UCSD-AML1 (cell line): ENCODE measurements at regions not wholly inside any gene's neighbourhood (a gene's known extent, or its start where the extent isn't known, plus 50 kb on each side); places are given as distances from the start of the nearest gene placed in this dataset.

ENCODE experiments used
- DNase-seq: peaks from one replicate; lab custom pipeline; 2025; ENCODE audit not compliant: unreplicated experiment; lab: John Stamatoyannopoulos, UW

GRCh38 chr2:21486445-21486844 lies 362.7 kb downstream of the TDRD15 start:
- DNase-seq, result no peak

- no peak for DNase-seq
Measured at GRCh38 chr2:21489080-21489479, 365.3 kb downstream of the TDRD15 start.

GRCh38 chr2:21498016-21498415 lies 374.2 kb downstream of the TDRD15 start:
- no peak for DNase-seq

DNA sequence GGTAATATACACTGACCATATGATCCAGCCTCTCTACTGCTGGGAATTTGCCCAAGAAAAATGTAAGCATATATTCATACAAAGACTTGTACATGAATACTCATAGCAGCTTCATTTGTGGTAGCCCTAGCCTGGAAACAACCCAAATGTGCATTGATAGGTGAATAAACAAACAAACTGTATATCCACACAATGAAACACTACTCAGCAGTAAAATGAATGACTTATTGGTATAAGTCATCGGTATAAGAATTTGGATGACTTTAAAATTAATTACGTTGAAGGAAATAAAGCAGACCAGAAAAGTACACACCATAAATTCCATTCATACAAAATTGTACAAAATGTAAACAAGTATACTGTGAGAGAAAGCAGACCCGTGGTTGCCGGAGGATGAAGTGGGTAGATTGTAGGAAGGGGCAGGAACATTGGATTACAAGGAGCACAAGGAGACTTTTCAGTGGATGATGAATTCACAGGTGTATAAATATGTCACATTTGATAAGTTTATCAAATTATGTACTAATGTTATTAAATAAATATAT lies 376.7 kb downstream of the TDRD15 start:
- DNase-seq, result no peak

- DNase-seq, result no peak
Measured at GRCh38 chr2:21501376-21502027, 377.7 kb downstream of the TDRD15 start.

DNA sequence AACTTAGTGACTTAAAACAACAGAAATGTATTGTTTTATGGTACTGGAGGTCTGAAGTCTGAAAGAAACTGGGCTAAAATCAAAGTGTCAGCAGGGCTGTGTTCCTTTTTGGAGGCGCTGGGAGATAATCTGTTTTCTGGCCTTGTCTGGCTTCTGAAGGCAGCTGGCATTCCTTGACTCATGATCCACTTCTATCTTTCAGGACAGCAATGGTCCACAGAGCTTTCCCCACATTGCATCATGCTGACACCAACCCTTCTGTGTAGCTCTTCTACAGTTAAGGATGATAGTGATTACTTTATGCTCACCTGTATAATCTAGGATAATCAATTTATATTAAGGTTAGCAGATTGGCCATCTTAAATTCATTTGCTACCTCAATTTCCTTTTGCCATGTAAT lies 392.1 kb downstream of the TDRD15 start:
- no peak for DNase-seq

- DNase-seq, result no peak
Measured at GRCh38 chr2:21519412-21519811, 395.6 kb downstream of the TDRD15 start.

DNA sequence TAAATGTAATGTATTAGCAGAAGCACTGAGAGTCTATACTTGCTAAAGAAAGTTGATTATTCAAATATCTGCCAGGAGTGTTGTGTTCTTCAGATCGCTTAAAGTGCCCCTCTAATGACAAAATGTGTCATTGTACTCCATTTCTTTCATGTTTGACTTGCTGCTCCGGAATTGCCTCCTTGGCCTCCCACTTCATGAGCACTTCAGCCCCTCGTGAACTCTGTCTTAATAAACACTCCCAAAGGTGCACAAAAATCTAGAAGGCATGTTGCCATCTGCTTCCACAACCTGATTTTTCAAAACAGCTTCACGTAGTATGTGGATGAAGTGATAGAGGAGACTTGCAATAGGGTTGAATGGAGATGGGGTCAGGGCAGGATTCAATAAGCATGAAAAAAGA lies 396.1 kb downstream of the TDRD15 start:
- DNase-seq, result no peak

- DNase-seq, result no peak
Measured at GRCh38 chr2:21535826-21536225, 412.1 kb downstream of the TDRD15 start.

- DNase-seq, result no peak
Measured at GRCh38 chr2:21539685-21540084, 415.9 kb downstream of the TDRD15 start.

DNA sequence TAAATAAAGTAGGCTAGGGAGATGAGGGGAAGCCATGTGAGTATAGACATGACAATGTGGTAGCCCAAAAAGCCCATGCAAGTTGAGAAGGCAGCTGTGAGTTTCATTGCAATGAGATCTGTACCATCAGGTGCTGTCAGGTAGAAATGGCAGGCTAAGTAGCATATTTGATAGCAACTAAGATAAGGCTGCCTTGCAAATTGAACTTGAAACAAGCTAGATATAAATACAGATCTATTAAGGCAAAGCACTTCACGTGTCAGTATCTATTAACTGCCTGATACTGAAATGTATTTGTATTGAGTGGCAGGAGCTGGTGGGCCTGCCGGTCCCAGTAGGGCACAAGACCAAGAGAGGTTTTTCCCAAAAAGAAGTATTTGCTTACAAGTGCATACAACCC lies 419.9 kb downstream of the TDRD15 start:
- no peak for DNase-seq

GRCh38 chr2:21544392-21544791 lies 420.6 kb downstream of the TDRD15 start:
- DNase-seq, result no peak

DNA sequence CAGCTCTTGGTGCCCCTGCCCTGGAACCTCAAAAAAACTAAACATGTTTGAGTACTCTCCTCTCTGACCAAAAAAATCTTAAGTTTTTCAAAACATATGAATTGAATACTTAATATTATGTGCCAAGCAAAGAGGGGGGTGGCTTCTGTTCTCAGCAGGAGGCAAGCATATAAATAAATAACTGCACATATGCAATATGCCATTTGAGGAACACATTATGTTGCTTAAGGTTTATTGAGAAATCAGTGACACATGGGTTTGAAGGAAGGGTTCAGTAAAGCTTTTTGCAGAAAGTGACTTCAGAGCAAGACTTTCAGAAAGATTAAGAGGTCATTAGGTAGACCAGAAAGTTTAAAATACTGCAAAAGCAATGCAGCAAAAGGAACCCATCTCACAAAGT lies 429.2 kb downstream of the TDRD15 start:
- no peak for DNase-seq

DNA sequence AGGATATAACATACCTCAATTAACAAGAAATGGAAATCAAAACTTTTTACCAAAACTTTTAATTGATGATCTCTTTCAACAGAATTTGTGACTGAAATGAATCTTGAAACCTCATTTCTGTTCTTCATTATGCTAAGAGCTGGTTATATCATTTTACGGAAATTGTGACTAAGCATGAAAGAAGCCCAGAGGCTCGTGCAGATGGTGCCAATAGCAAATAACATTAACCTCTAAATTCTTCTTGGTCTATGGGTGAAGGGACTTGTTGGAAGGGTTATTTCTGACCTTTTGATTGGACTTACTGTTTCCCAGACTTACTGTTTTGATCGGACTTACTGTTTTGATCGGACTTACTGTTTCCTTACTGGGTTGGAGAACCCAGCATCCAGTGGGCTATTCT lies 435.6 kb downstream of the TDRD15 start:
- no peak for DNase-seq

DNA sequence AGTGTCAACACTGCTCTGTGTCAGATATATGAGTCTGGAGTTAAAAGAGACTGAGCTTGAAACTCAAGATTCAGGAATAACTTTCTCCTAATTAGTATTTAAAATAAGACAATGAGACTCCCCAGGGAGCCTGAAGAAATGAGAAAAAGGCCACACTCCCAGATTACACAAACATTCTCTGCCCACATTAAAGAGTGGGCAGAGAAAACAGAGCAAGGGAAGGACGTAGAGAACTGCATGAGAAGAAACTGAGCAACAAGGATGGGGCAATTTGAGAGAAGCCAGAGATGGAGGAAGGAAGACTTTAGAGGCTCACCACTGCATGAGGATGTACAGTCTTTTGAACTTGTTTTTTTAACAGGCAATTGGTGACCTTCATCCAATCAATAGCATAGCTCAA lies 438.2 kb downstream of the TDRD15 start:
- DNase-seq, result no peak

- no peak for DNase-seq
Measured at GRCh38 chr2:21567395-21567794, 443.6 kb downstream of the TDRD15 start.

DNA sequence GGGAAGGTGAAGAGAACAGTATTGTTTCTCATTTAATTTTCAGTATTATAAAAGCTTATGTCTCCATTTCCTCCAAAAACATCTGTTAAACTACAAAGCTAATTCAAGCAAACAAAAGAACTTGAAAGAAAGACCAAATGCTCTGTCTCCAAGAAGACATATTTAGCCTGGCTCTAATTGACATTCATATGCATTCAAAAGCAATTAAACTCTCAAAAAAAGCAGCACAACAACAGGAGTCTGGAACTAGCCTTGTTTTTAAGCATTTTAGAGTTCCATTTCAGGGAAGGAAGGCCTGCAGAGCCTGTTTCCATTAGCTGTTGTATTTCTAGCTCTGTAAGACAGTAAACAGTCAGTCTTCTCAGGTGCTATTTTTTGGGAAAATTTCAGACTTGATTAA lies 447.9 kb downstream of the TDRD15 start:
- no peak for DNase-seq

GRCh38 chr2:21580391-21580790 lies 456.6 kb downstream of the TDRD15 start:
- no peak for DNase-seq

GRCh38 chr2:21585881-21586280 lies 462.1 kb downstream of the TDRD15 start:
- DNase-seq, result no peak

DNA sequence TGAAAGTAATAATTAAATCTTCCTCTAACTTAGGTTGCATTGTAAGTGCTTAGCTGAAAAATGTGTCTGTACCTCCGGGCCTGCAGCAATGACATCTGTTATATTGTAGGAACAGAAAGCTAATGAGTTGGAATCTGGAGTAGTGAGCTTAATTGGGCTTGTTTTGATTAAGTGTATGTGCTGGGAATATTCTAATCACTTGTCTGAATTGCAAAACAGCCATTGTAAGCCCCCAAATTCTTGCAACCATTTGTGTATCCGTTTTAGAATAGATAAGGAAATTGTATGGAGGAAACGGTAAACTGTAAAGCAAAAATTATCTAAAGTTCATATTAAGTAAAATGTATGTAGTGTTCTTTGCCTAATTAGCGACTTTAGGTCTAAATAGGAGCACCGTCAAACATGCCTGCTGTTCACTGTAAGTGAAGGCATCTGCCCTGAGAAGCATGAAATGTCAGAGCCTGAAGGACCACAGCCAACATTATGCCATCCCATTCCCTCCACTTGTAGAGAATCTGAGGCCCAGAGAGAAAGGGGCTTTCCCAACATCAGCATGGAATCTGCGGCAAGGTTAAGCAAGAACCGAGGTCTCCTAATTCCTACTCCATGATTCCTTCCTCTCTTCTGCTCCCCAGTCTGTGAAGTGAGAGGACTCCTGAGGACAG lies 466.4 kb downstream of the TDRD15 start:
- DNase-seq, result no peak

DNA sequence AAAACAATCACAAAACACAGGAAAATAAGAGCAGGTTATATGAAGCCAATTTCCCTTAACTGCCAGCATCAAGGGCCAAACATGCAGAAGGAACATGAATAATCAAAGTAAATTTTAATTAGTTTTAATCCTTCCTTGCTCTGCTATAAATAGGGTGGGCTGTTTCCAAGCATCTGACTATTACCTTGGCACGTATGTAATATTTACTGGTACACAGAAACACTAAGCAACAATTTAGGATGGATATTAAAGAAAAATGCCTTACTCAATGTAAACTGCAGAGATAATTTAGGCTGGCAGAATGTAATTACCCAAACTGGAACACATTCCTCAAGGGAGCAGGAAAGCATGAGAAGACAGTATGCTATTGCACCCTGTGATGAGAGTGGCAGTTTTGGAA lies 468.2 kb downstream of the TDRD15 start:
- DNase-seq, result no peak

DNA sequence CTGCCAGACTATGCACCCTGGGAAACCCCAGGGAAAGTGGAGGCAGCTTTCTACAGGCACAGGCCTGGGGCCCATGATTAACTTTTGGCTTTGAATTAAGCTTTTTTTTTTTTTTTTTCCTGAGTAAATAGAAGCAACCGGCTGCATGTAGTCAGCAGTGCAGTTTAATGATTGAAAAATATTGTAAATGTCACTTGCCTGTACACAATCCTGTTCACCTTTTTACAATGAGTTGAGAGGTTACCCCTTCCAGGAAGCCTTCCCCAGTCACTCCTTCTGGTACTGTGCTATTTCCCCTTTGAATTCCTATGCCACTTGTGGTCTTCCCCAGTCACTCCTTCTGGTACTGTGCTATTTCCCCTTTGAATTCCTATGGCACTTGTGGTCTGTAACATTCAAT lies 475.6 kb downstream of the TDRD15 start:
- no peak for DNase-seq

- DNase-seq, result no peak
Measured at GRCh38 chr2:21602789-21603188, 479.0 kb downstream of the TDRD15 start.
